ENCODE measurements at regions not wholly inside any gene's neighbourhood (a gene's known extent, or its start where the extent isn't known, plus 50 kb on each side); places are given as distances from the start of the nearest gene placed in this dataset.

GRCh38 chr10:42998481-42999384 lies 78.1 kb upstream of the RET start:
- H3K36me3 ChIP-seq = no peaks in the 10 kb centered on the region
- TF ChIP-seq CTCF (IDR thresholded peaks at IDR 0.05) (no peak), POLR2A (IDR thresholded peaks at IDR 0.05) (no peak)

GRCh38 chr10:42999385-43000020 lies 77.4 kb upstream of the RET start:
- no peak for DNase-seq
- no peaks in the 10 kb centered on the region for H3K36me3 ChIP-seq
- WGBS, 2 donors = 84% methylated on average over 6 of the region's 8 CpGs; no CpG with 5 or more reads in 1 of the 2 donors
- H3K27ac ChIP-seq = no peak overlapping the region
- intact Hi-C loops (cut with DNase I) = no loop called here
- H3K4me3 ChIP-seq = no peak overlapping the region
- H3K27me3 ChIP-seq = no peaks in the 10 kb centered on the region
- H3K9me3 ChIP-seq = no peaks in the 10 kb centered on the region
- no peaks in the 10 kb centered on the region for H3K4me1 ChIP-seq
- TF ChIP-seq POLR2A (IDR thresholded peaks at IDR 0.05) (no peak), CTCF (IDR thresholded peaks at IDR 0.05) (no peak)

More at GRCh38 chr10:42998481-42999384, 78.1 kb upstream of the RET start:
- Histone ChIP-seq H3K27me3 (no peaks in the 10 kb centered on the region), H3K4me3 (no peak overlapping the region), H3K9me3 (no peaks in the 10 kb centered on the region), H3K4me1 (no peaks in the 10 kb centered on the region), H3K27ac (no peak overlapping the region)
- 63 to 85% methylated on average over 5 to 7 of the region's 12 CpGs for WGBS, 2 donors
- no peak for DNase-seq
- intact Hi-C loops (cut with DNase I) = no loop called here

- no peak for DNase-seq
- Histone ChIP-seq H3K4me1 (no peaks in the 10 kb centered on the region), H3K9me3 (no peaks in the 10 kb centered on the region), H3K27me3 (no peaks in the 10 kb centered on the region), H3K36me3 (no peaks in the 10 kb centered on the region), H3K4me3 (no peak overlapping the region), H3K27ac (no peak overlapping the region)
- no CpG with 5 or more reads among the region's 3 CpGs for WGBS, 2 donors
- TF ChIP-seq CTCF (IDR thresholded peaks at IDR 0.05) = no peak
- TF ChIP-seq POLR2A (IDR thresholded peaks at IDR 0.05) = no peak
- intact Hi-C loops (cut with DNase I) = no loop called here
These were observed 76.9 kb upstream of the RET start for GRCh38 chr10:43000021-43000411.

GRCh38 chr10:43000651-43001426 lies 76.0 kb upstream of the RET start:
- Histone ChIP-seq H3K27ac (no peak overlapping the region), H3K4me1 (no peaks in the 10 kb centered on the region), H3K27me3 (no peaks in the 10 kb centered on the region), H3K4me3 (no peak overlapping the region), H3K9me3 (no peaks in the 10 kb centered on the region), H3K36me3 (no peaks in the 10 kb centered on the region)
- intact Hi-C loops (cut with DNase I) = no loop called here
- 100% methylated on average over 2 of the region's 16 CpGs; no CpG with 5 or more reads in 1 of the 2 donors for WGBS, 2 donors
- TF ChIP-seq CTCF (IDR thresholded peaks at IDR 0.05) (no peak), POLR2A (IDR thresholded peaks at IDR 0.05) (no peak)
- no peak for DNase-seq

- no peak for TF ChIP-seq CTCF (IDR thresholded peaks at IDR 0.05)
- no peak for TF ChIP-seq POLR2A (IDR thresholded peaks at IDR 0.05)
- H3K27ac ChIP-seq = no peak overlapping the region
- no peak overlapping the region for H3K4me3 ChIP-seq
- intact Hi-C loops (cut with DNase I) = no loop called here
- H3K36me3 ChIP-seq = no peaks in the 10 kb centered on the region
- DNase-seq = no peak
- H3K9me3 ChIP-seq = no peaks in the 10 kb centered on the region
- H3K27me3 ChIP-seq = no peaks in the 10 kb centered on the region
- H3K4me1 ChIP-seq = no peaks in the 10 kb centered on the region
- no CpG with 5 or more reads among the region's 3 CpGs for WGBS, 2 donors
These were observed 75.5 kb upstream of the RET start for GRCh38 chr10:43001427-43001795.
